ENCODE measurements at regions not wholly inside any gene's neighbourhood (a gene's known extent, or its start where the extent isn't known, plus 50 kb on each side); places are given as distances from the start of the nearest gene placed in this dataset.

DNA sequence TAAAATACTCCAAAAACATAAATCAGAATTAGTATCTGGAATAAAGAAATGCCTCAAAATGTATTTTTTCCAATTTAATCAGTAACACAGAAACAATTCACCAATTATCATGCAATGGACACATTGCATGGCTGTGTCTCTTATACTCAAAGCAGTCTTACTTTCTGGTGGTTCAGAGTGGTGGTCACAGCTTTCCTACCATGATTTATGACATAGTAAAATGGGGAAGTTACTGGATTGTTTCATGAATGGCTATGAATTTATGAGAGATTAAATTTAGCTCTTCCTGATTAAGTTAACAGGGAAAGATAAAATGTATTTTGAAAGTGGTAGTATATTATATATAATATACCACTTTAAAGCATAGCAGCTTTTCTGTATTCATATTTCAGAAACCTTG is 331.5 kb upstream of the MAP3K7 start:
- DNase-seq (ENCODE audit: low spot score): no peak

DNA sequence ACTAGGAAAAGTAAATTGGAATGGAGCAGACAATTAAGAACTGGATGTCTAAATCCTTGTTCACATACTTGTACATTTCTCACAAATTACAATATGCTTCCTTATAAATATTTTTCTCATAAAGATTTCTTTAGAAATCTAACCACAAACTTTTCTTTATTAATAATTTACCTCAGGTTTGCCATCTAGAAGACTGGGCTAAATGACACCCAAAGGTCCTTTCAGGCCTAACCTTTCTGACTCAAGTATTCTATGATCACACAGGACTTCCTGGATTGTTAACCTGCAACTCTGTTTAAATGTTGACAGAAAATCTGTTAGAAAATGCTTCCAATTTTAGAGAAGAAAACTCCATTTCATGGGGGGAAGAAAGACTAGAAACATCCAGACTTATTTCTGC is 330.5 kb upstream of the MAP3K7 start:
- DNase-seq (ENCODE audit: low spot score): no peak

DNA sequence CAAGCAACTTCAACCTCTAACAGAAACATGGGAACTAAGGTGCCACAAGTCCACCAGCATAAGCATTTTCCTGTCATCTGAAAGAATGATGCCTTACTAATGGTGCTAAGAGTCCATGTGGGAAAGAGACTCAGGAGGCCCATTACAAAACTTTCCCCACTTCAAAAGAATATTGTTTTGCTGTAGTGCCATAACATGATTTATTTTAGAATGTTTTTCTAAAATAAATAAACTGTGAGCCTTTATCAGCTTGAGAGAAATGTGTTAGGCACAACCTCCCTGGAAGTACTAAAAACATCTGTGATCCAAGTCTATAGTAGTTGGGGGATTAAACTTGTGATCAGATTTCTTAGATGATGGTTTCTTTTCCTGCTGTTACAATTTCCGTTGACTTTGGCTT is 330.1 kb upstream of the MAP3K7 start:
- no peak for DNase-seq (ENCODE audit: low spot score)

DNA sequence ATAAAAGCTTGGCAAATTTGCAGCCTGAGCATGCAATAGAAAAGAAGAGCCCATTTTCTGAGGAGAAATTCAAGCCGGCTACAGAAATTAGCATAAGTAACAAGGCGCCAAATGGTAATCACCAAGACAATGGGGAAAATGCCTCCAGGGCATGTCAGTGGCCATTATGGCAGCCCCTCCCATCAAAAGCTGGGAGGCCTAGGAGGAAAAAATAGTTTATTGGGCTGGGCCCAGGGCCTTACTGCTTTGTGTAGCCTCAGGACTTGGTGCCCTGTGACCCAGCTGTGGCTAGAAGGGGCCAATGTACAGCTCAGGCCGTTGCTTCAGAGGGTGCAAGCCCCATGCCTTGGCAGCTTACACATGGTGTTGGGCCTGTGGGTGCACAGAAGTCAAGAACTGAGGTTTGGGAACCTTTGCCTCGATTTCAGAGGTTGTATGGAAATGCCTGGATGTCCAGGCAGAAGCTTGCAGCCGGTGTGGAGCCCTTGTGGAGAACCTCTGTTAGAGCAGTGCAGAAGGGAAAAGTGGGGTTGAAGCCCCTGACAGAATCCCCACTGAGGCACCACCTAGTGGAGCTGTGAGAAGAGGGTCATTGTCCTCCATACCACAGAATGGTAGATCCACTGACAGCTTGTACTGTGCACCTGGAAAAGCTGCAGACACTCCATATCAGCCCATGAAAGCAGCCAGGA is 328.5 kb upstream of the MAP3K7 start:
- DNase-seq (ENCODE audit: low spot score): no peak

DNA sequence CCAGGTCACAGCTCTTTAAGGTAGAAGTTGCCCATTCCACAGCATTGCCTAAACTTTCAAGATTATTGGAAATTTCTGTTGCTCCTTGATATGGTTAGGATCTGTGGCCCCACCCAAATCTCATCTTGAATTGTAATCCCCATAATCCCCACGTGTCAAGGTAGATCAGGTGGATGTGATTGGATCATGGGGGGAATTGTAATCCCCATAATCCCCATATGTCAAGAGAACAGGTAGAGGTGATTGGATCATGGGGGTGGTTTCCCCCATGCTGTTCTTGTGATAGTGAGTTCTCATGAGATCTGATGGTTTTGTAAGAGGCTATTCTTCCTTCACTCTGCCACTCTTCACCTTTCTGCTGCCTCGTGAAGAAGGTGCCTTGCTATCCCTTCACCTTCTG is 327.4 kb upstream of the MAP3K7 start:
- DNase-seq (ENCODE audit: low spot score): no peak

DNA sequence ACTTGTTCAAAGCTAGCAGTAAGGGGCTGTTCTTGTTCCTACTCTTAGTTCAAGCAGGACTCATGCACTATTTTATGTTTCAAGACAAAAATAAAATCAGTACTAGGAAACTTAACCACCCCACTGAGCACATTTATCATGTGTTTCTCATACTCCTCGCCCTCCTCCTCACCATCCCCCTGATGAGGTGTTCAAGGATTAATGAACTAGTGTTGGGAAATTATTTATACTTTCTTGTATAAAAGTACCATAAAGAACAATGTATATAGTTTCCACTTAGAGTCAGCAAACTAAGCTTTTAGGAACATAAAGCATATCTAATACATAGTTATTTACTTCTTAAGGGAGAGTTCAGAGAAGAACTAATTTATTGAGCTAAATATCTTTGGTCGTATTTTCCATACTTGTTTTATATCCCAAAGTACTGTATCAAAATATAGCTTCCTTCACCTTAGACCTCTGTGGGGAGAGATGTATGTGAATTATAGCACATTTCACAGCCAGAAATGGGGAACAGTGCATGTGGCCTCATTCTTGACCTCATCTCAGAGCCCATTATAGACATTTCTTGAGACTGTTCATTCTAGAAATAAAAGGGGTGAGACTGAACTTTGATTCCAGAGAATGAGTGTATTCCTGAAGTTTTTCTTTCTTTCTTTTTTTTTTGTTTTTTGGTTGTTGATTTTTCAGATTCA is 326.5 kb upstream of the MAP3K7 start:
- no peak for DNase-seq (ENCODE audit: low spot score)

DNA sequence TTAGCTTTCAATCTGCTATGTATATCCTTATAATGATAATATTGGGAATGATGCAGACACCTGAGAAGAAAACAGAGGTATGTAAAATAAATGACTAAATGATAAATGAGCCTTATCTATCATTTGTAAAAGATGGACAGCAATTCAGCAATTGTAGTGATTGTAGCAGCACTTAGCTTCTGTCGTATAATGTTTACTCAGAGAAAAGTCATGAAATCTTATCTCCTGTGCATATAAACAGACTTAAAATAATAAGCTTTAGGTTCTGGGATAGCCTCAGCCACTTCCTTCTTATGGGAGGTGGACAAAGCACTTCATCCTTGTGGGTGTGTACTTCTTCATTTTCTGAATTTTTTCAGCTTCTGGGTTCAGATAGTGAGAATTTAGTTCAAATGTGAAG is 324.8 kb upstream of the MAP3K7 start:
- no peak for DNase-seq (ENCODE audit: low spot score)

DNA sequence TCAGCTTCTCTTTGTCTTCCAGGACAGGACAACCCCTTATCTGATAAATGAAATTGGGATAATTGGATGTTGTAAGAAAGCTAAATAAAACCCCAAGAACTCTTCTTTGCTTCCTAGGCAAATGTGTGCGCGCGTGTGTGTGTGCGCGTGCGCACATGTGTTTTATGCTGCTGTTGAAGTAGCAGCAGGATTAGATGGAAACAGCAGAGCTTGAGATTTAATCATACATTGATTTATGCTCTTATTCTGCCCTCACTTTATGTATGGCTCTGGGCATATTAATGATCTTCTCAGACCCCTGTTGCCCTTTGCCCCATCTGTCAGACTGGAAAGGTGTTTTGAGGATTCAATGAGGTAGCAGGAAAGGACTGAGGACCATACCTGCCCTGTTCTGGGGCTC is 324.0 kb upstream of the MAP3K7 start:
- no peak for DNase-seq (ENCODE audit: low spot score)

DNA sequence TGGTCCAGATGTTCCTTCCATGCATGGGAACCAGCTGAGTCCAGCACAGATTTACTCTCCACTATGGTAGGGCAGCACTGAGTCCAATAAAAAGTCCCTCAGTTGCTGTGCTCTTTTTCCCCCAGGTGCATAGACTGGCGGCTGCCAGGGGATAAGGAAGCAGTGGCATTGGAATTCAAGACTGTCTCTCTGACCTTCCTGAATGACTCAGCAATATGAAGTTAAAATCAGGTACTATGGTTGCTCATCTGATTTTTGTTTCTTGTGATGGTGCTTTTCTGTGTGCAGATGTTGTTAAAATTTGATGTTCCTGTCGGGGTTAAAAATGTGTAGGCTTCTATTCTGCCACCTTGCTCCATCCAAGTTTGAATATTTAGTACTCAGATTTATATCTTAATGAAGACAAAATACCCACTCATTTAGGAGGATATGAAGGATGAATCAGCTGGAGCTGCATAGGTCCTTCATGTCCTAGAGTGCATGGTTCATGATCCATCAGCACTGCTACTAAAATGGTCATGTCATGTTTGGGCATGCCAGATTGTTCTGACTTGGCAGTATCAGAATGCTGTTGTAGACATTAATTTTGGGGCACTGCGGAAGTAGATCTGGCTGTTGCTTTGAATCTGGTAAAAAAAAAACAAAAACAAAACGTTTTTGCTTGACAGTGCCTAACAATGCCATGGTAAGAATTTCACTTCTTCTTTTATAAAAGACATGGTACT is 321.2 kb upstream of the MAP3K7 start:
- DNase-seq (ENCODE audit: low spot score): no peak

DNA sequence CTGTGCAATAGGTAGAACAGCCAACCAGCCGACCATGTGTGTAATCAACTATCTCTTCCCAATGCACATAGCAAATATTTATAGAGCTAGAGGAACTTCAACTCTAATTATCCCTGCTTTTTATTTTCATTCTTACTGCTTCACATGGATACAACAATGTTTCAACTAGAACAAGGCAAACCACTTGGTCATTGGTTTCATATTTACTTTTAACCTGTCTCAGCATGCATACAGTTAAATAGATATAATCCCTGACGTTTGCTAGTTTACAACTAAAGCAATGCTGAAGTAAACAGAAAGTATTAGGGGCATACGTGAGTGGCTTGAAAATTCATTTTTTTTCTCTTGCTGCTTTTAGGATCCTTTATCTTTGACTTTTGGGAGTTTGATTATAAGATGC is 318.5 kb upstream of the MAP3K7 start:
- no peak for DNase-seq (ENCODE audit: low spot score)

DNA sequence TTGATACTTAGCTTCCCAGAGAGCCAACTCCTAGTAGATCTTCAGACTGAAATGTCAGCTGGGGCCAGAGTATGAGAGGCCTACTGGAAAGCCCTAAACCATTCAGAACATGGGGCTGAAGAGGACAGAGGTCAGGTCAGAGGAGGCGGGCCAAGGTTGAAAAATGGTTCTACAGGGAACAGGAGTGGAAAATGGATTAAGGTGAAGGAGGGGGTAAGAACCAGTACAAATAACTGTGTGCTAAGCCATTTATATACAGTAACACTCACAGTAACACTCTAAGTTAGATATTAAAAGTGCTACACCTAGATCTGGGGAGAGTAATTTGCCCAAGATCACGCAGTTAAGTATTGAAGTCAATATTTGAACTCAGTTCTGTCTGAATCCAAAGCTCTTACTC is 313.2 kb upstream of the MAP3K7 start:
- DNase-seq (ENCODE audit: low spot score): no peak

DNA sequence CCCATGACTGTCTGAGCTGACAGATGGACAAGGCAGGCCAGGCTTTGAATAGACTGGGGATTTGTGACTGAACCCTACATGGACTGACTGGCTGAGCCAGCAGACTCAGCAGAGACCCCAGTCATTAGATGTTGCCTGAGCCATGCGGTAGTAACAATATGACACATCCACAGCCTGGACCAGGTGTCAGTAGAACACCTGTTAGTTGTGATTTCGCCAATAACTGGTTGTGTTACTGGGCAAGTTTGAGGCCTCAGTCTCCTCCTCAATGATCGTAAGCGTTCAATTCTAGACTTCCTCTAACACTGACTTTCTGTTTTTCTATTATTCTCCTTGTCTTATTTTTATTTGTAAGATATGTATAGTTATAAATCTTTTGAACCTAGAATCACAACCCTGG is 311.9 kb upstream of the MAP3K7 start:
- no peak for DNase-seq (ENCODE audit: low spot score)

DNA sequence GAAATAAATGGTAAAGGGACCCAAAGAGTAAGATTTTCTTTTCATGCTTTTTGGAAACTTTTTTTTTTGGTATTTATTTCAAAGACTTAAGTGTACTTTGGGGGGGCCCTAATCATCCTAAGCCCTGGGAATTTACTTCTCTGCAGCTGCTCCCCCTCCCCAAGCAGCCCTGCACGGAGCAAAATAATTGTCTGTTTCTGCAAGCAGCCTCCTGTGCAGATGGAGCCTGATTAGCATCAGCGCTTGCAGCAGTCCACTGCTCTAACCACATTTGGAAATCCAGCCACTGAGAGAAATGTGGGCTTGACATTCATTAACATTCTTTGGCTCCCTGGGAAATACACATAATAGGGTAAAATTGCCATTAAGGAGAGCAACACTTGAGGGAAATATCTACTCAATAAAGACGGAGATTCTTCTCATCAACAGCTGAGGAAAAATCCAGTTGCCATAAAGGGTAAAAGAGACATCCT is 309.2 kb upstream of the MAP3K7 start:
- DNase-seq (ENCODE audit: low spot score): no peak

DNA sequence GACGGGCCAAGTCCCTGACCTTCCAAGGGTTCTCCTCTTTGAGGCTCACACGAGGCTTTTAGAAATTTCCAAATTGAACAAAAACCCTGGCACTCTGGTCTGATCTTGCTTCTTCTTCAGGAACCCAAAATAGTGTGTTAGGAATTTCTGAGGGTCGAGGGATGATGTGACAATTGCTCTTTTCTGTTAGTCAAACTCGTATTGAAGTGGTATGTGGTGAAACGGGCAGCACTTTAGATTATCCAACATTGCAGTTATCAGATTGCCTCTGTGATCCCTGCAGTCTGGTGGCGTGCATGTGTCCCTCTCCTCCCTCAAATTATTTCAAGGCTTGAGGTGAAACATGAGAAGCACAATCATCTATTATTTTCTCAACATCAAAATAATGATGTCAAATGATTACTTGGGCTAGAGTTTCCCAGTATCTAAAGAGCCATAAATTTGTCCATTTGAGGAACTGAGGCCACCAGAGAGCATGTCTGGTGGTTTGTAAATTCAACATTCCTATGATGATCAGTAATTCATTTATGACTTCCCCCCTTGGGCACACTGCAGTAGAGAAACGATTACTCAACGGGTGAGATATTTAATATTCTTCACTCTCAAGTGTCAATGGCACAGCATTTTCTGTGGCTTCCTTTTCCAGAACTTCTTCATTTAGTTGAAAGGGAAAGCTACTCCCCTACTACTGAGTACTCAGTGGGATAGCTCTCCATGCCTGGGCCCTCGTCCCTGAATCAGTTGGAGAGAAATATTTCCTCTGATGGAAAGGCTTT is 308.6 kb upstream of the MAP3K7 start:
- DNase-seq (ENCODE audit: low spot score): no peak

DNA sequence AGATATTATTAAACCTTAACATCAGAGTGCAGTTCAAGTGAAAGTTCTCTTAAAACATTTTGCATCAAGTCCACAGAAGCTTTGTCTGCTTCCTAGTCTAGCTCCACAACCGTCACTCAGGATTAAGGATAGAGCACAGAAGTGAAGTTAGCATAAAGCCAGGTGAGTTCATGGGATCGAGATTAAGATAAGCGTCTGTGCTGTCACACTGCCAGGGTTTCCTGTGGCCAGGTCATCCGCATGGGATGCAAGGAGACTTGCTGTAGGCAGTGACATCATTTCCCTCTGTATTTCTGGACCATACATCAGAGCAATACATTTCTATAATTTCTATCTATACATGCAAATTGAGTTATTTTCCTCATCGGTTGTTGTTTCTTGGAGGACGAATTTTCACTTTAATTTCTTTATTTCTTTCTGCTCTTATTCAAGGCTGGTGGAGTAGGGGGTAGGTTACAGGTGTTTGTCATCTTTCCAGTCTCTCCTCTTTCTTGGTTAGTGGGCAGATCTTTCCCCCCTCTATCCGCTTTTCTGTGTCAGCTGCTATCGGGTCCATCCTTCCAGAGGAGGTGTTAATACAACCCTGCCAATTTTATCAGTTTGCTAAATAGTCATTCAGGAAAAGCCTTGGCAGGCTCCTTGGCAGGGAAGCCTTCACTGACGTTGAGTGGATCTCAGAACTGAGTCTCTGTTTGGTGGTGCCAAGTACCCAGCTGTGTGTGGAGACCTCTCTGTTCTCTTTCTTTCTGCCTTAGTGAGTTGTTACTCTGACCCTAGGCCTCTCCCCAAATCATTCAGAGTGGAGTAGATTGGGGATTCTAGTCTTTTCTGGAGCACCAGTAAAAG is 307.6 kb upstream of the MAP3K7 start:
- DNase-seq (ENCODE audit: low spot score): no peak

DNA sequence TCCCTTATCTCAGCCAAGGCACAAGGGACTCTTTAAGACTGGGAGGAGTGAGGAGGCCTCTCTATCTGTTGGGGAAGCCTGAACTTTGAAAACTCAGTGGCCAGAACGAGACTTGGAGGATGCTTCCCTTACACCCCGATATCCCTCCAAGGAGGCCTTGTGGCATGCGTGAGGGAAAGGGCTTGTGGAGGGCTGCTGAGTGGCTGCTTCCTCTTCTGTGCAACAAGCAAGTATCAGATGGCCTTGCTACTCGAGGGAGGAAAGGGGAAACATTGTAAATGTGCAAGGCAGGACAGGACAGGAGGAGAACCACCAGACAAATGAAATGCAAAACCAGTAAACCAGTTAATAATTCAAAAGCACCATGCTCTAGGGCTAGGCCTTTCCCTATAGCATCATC is 306.5 kb upstream of the MAP3K7 start:
- no peak for DNase-seq (ENCODE audit: low spot score)

DNA sequence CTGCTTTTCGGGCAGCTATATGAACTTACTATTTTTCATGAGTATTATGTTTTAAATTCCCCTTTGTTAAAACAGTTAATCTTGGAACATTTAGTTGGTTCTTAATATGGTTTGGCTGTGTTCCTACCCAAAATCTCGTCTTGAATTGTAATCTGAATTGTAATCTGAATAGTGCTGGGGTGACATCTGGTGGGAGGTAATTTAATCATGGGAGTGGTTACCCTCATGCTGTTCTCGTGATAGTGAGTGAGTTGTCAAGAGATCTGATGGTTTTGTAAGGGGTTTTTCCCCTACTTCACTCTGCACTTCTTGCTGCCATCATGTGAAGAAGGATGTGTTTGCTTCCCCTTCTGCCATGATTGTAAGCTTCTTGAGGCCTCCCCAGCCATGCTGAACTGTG is 305.4 kb upstream of the MAP3K7 start:
- no peak for DNase-seq (ENCODE audit: low spot score)

DNA sequence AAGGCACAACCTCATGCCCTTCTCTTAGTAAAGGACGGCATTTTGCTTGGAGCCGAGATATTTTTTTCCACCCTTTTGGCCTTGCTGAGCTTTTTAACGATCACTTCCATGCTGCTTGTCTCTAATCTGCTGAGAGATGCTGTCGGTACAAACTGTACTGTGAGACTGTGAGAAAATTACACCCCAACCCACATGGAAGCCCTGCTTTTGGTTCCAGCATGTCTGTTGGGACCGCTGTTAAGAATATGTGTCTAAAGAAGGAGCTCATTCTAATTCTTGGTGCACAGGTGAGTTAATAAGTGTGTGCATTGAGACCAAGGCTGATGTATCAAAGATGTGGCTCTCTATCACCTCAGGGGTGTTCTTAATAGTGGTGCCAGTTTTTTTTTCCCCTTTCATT is 304.5 kb upstream of the MAP3K7 start:
- no peak for DNase-seq (ENCODE audit: low spot score)

DNA sequence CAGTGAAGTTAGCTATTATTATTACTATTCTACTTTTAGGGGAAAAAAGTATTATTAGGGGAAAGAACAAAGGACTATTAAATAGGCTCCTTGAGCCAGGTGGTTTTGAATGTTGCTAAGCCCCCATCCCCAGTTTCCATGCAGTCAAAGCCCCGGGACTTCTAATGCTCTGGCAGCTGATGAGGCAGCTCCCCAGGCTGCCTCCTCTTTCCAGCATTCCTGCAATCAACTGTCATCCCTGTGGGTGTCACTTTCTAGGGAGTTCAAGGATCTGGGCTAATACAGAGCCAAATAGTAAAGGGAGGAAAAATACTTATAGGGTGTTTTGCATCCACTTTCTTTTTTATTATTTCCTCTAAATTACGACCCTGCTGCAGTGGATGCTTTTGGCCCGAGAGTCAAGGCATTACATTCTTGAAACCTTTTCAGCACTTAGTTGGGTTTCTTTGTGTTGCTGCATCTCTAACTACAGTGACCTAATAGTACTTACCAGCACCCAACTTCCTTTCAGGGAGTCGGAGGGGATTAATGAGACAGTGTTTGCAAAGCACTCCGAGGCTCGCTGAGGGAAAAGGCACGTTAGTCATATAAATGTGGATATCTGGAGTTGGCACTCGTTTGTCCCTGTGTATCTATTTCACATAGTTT is 303.9 kb upstream of the MAP3K7 start:
- no peak for DNase-seq (ENCODE audit: low spot score)

DNA sequence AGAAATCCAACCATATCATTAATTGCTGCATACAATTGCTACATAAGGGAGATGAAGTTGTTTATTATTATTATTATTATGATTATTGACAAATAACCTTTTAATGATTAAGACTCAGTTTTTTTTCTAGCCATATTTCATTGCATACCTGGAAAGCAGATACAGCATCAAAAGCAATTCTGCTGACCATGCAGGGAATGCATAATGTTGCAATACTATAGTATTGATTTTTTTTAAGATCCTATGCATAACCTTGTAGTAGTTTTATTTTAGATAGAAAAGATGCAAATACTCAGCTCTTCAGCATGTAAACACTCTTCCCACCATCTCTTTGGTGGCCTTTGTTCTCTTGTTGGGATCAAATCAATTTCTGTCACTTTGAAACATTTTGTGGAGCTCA is 300.9 kb upstream of the MAP3K7 start:
- DNase-seq (ENCODE audit: low spot score): no peak

DNA sequence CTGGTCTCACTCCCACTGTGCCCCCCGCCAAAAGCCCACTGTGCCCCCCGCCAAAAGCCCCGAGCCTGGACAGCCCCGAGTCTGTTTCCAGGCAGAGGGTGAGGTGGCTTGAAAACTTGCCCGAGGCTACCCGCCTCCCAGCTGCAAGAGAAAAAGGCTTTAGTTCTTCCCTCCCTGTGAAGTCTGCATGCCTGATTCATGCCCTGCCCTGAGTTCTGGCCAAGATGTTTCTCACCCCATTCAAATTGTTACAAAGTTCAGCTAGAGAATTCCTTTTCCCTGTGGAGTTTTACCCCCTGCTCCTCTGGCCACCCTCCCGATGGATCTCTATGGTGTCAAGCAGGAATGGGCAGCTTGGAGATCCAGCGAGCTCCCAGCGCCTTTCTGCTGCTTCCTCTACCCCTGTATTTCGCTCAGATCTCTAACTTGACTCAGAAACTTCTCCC is 298.8 kb upstream of the MAP3K7 start:
- no peak for DNase-seq (ENCODE audit: low spot score)
